CD4-positive, alpha-beta T cell (primary cell): ENCODE measurements at regions not wholly inside any gene's neighbourhood (a gene's known extent, or its start where the extent isn't known, plus 50 kb on each side); places are given as distances from the start of the nearest gene placed in this dataset.

ENCODE experiments used
- ATAC-seq: fragments of 200-7000 bp; cut with Tn5 transposase; one replicate; pipeline ENCODE4 v1.10.0; 2022; ENCODE audit warnings: mild to moderate bottlenecking; ENCODE audit not compliant: poor library complexity
- CTCF ChIA-PET: fragments of 350-600 bp; sonication (Branson Sonifier 250); formaldehyde crosslinking; loops from one replicate; lab custom pipeline; 2021; ENCODE audit warnings: antibody characterized with exemption, inconsistent platforms; lab: Charles Lee
- POLR2A ChIA-PET: fragments of 350-600 bp; sonication (Branson Sonifier 250); formaldehyde crosslinking; loops from one replicate; lab custom pipeline; 2021; ENCODE audit warnings: antibody characterized with exemption, inconsistent platforms; lab: Charles Lee
- DNase-seq, 14 experiments: peaks; one replicate each; pipeline ENCODE4 v3.0.0-alpha.2; 2013 to 2020; ENCODE audit warnings: mixed read lengths in 2 of 14
- H3K27ac ChIP-seq, 2 donors: one replicate each; pipeline versions ENCODE4 v1.5.1 to v1.7.0; 2013; ENCODE audit warnings: low read length in 2 of 2, low read depth in 1 of 2, mild to moderate bottlenecking in 1 of 2
- H3K27me3 ChIP-seq, 2 experiments: 1 replicate in 1 of 2; 2 replicates in 1 of 2; pipeline versions ENCODE4 v1.6.1 to v1.7.0; 2013; ENCODE audit warnings: low read length in 2 of 2, control low read depth in 1 of 2, mild to moderate bottlenecking in 1 of 2, moderate library complexity in 1 of 2; ENCODE audit not compliant: insufficient read depth in 2 of 2, control insufficient read depth in 1 of 2
- H3K36me3 ChIP-seq: one replicate; pipeline ENCODE4 v1.6.1; 2013; ENCODE audit warnings: low read length, control low read depth; ENCODE audit not compliant: insufficient read depth
- H3K4me1 ChIP-seq: one replicate; pipeline ENCODE4 v1.6.1; 2013; ENCODE audit warnings: low read length, control low read depth; ENCODE audit not compliant: insufficient read depth
- H3K4me3 ChIP-seq: one replicate; pipeline ENCODE4 v1.5.1; 2013; ENCODE audit warnings: mild to moderate bottlenecking, low read length, moderate library complexity
- H3K9me3 ChIP-seq, 2 experiments: 1 replicate in 1 of 2; 2 replicates in 1 of 2; pipeline versions ENCODE4 v1.6.1 to v1.7.0; 2013; ENCODE audit warnings: low read length in 2 of 2, mild to moderate bottlenecking in 2 of 2, control low read depth in 1 of 2, moderate library complexity in 1 of 2; ENCODE audit not compliant: control insufficient read depth in 1 of 2, insufficient read depth in 1 of 2
- H3K27ac Mint-ChIP-seq: one replicate; pipeline ENCODE4 v1.8.0; 2020; ENCODE audit warnings: mixed read lengths
- H3K27me3 Mint-ChIP-seq: one replicate; pipeline ENCODE4 v1.8.0; 2021; ENCODE audit warnings: mixed read lengths
- H3K36me3 Mint-ChIP-seq: one replicate; pipeline ENCODE4 v1.8.0; 2021; ENCODE audit warnings: low read depth, mixed read lengths
- H3K4me1 Mint-ChIP-seq: one replicate; pipeline ENCODE4 v1.8.0; 2021; ENCODE audit warnings: low read depth, mixed read lengths
- H3K4me3 Mint-ChIP-seq: one replicate; pipeline ENCODE4 v1.8.0; 2020; ENCODE audit warnings: mild to moderate bottlenecking, mixed read lengths
- H3K9me3 Mint-ChIP-seq: one replicate; pipeline ENCODE4 v1.8.0; 2020; ENCODE audit warnings: mixed read lengths
- intact Hi-C, 2 experiments: fragments of 100-400 bp; cut with DNase I in 1 of 2; cut with micrococcal nuclease in 1 of 2; formaldehyde crosslinking; loops; one replicate each; pipeline versions ENCODE4 v1.15.1 to v1.9.0; 2023 to 2025; cut with DNase I, micrococcal nuclease
- TF ChIP-seq, protein P1 (sequence below): fragments of 200-600 bp; IDR thresholded peaks from one replicate; pipeline ENCODE4 v1.8.0; 2022; ENCODE audit warnings: antibody characterized with exemption, mild to moderate bottlenecking

- ChIA-PET CTCF (no interaction called here), POLR2A (no interaction called here)
- Mint-ChIP-seq H3K27me3 (peaks cover 7% of the 10 kb centered on the region), H3K27ac (no peak overlapping the region), H3K9me3 (no peaks in the 10 kb centered on the region), H3K4me1 (no peaks in the 10 kb centered on the region), H3K36me3 (no peaks in the 10 kb centered on the region), H3K4me3 (no peak overlapping the region)
- no peak for ATAC-seq
- TF ChIP-seq, protein P1, sequence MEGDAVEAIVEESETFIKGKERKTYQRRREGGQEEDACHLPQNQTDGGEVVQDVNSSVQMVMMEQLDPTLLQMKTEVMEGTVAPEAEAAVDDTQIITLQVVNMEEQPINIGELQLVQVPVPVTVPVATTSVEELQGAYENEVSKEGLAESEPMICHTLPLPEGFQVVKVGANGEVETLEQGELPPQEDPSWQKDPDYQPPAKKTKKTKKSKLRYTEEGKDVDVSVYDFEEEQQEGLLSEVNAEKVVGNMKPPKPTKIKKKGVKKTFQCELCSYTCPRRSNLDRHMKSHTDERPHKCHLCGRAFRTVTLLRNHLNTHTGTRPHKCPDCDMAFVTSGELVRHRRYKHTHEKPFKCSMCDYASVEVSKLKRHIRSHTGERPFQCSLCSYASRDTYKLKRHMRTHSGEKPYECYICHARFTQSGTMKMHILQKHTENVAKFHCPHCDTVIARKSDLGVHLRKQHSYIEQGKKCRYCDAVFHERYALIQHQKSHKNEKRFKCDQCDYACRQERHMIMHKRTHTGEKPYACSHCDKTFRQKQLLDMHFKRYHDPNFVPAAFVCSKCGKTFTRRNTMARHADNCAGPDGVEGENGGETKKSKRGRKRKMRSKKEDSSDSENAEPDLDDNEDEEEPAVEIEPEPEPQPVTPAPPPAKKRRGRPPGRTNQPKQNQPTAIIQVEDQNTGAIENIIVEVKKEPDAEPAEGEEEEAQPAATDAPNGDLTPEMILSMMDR, result no peak
- no peak for DNase-seq
- Histone ChIP-seq H3K36me3 (no peaks in the 10 kb centered on the region), H3K27ac (no peak overlapping the region), H3K4me1 (no peaks in the 10 kb centered on the region), H3K4me3 (no peak overlapping the region), H3K27me3 (peaks cover 0 to 2% of the 10 kb centered on the region in 2 experiments), H3K9me3 (no peaks in the 10 kb centered on the region)
- intact Hi-C loops, result no loop called here
Observed at GRCh38 chr18:70385474-70385873, 96.6 kb downstream of the SOCS6 start.

- ATAC-seq (no peak), DNase-seq (no peak)
- Histone ChIP-seq H3K27ac (no peak overlapping the region), H3K4me3 (no peak overlapping the region), H3K36me3 (no peaks in the 10 kb centered on the region), H3K9me3 (no peaks in the 10 kb centered on the region), H3K4me1 (no peaks in the 10 kb centered on the region), H3K27me3 (peaks cover 0 to 2% of the 10 kb centered on the region in 2 experiments)
- H3K36me3 Mint-ChIP-seq, result no peaks in the 10 kb centered on the region
- no peak overlapping the region for H3K4me3 Mint-ChIP-seq
- H3K9me3 Mint-ChIP-seq, result no peaks in the 10 kb centered on the region
- intact Hi-C loops, result no loop called here
- CTCF ChIA-PET, result no interaction called here
- H3K4me1 Mint-ChIP-seq, result no peaks in the 10 kb centered on the region
- H3K27ac Mint-ChIP-seq, result no peak overlapping the region
- POLR2A ChIA-PET, result no interaction called here
- TF ChIP-seq, protein P1, result no peak
- H3K27me3 Mint-ChIP-seq, result peaks cover 7% of the 10 kb centered on the region
Observed at GRCh38 chr18:70384181-70384790, 95.4 kb downstream of the SOCS6 start.

GRCh38 chr18:70382992-70383717, 94.3 kb downstream of the SOCS6 start:
- intact Hi-C loops, result no loop called here
- no peaks in the 10 kb centered on the region for H3K9me3 Mint-ChIP-seq
- no peaks in the 10 kb centered on the region for H3K4me1 Mint-ChIP-seq
- ATAC-seq, result no peak
- no peaks in the 10 kb centered on the region for H3K4me1 ChIP-seq
- H3K9me3 ChIP-seq, result no peaks in the 10 kb centered on the region
- TF ChIP-seq, protein P1, result no peak
- no peaks in the 10 kb centered on the region for H3K36me3 Mint-ChIP-seq
- POLR2A ChIA-PET, result no interaction called here
- H3K27ac Mint-ChIP-seq, result no peak overlapping the region
- no peak overlapping the region for H3K4me3 ChIP-seq
- no peak overlapping the region for H3K4me3 Mint-ChIP-seq
- H3K27ac ChIP-seq, result no peak overlapping the region
- DNase-seq, result no peak
- CTCF ChIA-PET, result no interaction called here
- no peaks in the 10 kb centered on the region for H3K36me3 ChIP-seq
- peaks cover 0 to 2% of the 10 kb centered on the region in 2 experiments for H3K27me3 ChIP-seq
- H3K27me3 Mint-ChIP-seq, result peaks cover 7% of the 10 kb centered on the region
